NCI-H2029 treated with DMSO at 0.1 percent for 48 hours (cell line): ENCODE measurements at regions not wholly inside any gene's neighbourhood (a gene's known extent, or its start where the extent isn't known, plus 50 kb on each side); places are given as distances from the start of the nearest gene placed in this dataset.

Source experiments
- DNase-seq: peaks from one replicate; lab custom pipeline; 2025; lab: John Stamatoyannopoulos, UW

- no peak for DNase-seq
Measured at GRCh38 chr3:72459588-72459987, 388.7 kb downstream of the SHQ1 start.

GRCh38 chr3:72458375-72458774, 389.9 kb downstream of the SHQ1 start:
- DNase-seq = no peak

DNA sequence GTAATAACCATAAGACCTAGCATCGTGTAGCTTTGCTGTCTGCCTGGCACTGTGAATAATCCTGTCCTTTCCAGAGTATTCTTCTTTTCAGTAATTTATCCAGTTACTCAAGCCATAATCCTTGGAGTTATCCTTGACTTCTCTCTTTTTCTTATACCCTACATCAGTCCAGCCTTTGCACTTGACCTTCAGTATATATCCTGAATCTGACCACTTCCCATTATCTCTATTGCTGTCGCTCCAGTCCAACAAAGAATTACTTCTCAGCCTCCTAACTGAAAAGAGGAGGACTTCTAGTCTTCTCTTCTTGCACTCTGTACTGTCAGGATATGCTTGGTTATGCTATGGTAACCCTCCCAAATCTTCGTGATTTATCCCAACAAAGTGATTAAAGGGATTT, 393.8 kb downstream of the SHQ1 start:
- DNase-seq = no peak

GRCh38 chr3:72453706-72454105, 394.5 kb downstream of the SHQ1 start:
- DNase-seq = no peak

DNA sequence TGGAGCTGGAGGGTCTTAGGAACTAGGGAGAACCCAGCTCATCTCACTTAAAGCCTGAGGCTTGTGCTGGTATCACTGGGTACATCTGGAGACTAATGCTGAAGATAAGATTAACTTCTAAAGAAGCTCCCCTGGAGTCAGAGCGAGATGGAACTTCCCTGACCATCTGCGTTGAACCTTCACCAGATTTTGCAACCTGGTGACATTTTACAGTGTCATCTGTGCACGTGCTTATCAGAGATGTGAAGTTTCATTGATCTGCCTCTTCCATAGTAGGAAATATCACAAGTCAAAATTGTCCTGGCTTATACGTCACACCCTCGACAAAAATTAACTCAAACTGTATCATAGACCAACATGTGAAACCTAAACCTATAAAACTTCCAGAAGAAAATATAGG, 395.5 kb downstream of the SHQ1 start:
- no peak for DNase-seq

DNA sequence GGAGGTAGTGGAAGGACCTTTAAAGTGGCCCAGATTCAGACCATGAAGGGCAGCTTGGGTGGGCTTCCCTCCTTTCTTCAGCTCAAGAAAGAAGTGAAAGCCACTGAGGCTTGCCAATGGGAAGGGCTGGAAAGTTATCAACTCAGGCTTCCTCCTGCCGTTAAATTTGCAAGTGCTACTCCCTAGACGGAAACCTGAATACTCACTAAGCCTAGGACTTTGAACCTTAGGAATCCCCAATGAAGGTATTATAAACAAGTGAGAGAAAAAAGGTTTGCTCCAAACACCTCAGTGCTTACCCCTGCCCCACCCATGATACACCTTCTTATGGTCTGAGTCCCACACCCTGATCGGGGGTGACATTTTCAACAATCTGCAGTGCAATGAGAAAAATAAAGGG, 396.4 kb downstream of the SHQ1 start:
- no peak for DNase-seq

- no peak for DNase-seq
Measured at GRCh38 chr3:72449551-72449950, 398.7 kb downstream of the SHQ1 start.

- DNase-seq = no peak
Measured at GRCh38 chr3:72448858-72449257, 399.4 kb downstream of the SHQ1 start.

DNA sequence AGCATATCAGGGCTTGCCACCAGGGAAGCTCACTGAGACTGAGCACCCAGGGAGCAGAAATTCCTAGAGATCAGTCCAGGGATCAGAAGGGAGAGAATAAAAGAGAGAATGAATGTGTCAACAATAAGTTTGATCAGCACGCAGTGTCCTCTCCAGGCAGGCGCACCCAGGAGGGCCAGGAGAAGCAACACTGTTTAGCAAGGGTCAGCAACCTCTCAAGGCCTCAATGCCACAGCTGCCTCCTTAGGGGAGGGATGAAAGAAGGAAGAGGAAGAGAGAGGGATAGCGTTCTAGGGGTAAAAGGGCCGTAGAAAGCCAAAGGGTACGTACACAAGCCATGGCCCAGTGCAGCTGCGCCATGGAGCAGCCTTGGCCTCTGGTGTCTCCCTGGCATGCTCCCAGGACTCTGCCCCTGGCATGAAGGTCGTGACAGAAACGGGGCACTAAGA, 399.8 kb downstream of the SHQ1 start:
- no peak for DNase-seq

DNA sequence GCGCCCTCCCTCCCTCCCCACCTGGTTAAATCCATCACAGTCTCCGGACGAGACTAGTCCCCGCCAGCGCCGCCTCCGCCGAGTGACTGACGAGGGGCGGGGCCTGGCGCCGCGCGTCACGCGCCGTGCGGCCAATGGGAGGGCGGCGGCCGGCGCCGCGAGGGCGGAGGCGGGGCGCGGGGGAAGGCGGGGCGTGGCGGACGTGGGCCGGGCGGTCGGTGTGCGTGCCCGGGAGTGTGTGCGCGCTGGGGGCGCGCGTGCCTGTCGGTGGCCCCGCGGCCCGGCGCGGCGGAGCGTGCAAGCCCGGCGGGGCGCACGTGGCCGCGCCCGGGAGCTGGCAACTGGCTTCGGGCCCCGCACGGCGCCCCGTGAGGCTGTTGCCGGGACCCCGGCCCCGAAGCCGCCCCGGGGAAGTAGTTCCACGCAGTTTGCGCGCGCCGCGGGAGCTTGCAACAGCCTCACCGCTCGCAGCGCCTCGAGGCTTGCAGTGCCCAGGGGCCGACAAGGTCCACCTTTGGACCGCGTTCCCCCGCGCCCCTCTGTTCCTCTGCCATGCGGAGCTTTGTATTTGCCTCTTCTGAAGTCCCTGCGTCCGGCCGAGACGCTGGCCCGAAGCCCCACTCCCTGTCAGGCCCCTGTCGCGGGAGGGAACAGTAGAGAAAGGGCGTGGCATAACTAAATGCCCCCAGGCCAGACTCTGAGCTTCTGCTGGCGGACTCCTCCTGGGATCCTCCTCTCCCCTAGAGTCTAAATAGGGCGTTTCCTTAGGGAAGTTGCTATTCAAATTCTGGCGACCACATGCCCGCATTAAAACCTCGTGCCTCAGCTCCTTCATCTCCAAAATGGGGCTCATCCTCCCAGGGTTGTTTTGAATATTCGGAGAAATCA, 400.9 kb downstream of the SHQ1 start:
- DNase-seq = no peak

GRCh38 chr3:72446218-72447058, 401.8 kb downstream of the SHQ1 start, which contains the start of gene RYBP:
Gene RYBP (minus strand): TSS chr3:72446621.
- no peak for DNase-seq

- no peak for DNase-seq
Measured at GRCh38 chr3:72445827-72446217, 402.4 kb downstream of the SHQ1 start.

DNA sequence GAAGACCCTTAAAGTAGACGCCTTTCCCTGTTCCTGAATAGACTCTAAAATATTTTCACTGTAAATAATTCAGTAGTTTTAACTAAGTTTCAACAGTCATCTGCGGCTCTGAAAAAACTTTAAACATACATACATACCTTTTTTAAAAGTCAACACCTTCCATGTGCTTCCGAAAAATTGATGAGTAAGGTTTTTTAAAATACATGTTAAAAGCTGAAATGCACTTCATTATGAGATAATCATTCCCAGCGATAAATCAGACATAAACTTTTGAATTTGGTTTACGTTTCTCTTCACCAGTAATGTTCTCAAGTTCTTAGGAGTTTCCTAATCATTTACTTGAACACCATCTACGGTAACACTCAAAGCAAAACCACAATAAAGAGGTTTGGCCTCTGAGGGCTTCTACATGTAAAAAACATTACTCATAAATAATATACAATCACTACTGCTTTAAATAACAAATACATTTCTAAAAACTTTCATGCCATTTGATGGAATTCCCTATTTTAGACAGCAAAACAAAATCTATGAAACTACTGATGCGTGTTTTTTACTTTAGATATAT, 403.5 kb downstream of the SHQ1 start:
- no peak for DNase-seq

DNA sequence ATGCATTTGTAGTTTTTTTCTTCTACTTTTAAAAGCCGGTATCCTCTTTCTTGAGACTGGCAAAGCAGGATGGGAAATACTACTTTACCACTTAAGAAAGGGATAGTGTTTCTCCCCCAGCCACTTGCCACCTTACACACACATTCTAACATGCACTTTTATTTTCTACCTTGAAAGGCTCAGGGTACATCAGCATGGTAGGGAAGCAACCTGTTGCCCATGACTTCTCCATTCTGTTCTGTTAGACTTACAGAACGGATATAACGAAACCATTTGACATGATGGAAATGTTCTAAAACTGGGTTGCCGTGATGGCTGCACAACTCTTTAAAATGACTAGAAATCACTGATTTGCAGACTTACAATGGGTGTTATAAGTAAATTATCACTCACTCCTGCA, 405.5 kb downstream of the SHQ1 start:
- DNase-seq = no peak

DNA sequence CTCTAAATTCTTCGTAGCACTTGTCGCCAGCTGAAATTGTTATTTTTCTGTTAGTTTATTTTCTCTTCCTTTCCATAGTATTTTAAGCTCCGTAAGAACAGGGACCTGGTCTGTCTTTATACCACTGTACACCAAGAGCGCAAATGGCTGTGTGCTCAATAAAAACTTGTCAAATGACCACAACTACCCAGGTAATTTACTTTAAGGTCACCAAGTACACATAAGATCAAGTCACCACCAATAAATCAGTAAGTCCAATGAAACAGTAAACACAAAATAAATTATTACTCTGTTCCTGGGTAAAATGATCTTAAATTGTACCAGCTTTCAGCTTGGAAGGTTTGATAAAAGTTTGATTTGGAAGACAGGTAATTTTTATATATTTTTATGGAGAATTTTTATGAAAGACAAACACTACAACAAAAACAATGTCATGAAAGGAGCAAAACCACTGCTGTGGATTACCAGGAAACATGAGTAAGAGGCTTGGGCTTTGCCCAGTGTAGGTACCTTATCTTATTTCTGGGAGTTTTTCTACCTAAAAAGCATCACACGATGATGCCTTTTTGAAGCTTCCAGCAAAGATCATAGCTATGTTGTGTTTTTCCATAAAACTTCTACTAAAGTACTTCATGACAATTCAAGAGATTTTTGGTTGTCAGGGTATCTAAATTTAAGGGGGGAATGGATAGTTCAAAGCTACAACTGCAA, 406.8 kb downstream of the SHQ1 start:
- no peak for DNase-seq

DNA sequence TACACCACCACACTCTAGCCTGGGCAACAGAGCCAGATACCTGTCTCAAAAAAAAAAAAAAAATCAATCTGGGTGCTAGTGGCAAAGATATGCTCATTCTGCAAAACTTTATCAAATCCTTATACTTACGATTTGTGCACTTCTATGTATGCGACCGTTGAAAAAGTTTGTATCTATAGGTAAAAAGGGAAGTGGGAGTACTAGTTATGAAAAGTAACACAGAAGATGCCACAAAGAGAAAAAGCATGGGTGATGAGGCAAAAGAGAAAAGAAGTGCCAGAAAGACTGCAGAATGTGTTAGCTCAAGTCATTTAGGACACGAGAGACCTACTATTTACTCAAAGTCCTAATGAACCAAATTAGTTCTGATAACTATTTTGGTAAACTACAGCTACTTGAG, 407.8 kb downstream of the SHQ1 start:
- DNase-seq = no peak

- no peak for DNase-seq
Measured at GRCh38 chr3:72439321-72440183, 408.7 kb downstream of the SHQ1 start.

DNA sequence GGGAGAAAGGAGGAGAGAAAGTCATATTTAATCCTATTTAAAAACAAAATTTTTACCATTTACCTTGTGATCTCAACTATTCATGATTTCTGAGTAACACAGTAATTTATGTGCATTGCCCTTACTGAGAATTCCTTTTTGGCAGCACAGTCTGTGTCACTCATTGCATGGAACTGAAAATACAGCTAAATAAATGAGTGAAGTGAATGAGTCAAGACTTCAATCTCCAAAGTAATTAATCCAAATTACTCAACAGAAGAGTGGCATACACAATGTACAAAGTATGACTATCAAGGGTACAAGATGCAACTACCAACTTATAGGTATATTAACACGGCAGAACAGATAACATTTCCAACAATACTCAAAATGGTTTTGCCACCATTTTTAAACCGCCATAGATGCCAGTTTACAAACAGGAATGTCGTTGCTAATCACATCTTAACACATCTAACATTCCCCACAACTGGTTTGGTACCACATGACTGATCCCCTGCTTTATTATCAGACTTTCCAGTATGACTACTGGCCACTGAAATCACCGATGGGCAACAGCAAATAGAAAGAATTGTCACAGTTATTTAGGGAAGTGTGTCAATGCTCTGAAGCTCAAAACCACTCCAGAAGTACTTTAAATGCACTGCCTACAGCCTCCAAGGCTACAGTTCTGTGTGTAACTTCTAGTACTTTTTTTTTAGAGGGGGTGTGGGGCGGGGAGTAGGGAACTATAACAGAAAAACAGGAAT, 410.4 kb downstream of the SHQ1 start:
- no peak for DNase-seq

DNA sequence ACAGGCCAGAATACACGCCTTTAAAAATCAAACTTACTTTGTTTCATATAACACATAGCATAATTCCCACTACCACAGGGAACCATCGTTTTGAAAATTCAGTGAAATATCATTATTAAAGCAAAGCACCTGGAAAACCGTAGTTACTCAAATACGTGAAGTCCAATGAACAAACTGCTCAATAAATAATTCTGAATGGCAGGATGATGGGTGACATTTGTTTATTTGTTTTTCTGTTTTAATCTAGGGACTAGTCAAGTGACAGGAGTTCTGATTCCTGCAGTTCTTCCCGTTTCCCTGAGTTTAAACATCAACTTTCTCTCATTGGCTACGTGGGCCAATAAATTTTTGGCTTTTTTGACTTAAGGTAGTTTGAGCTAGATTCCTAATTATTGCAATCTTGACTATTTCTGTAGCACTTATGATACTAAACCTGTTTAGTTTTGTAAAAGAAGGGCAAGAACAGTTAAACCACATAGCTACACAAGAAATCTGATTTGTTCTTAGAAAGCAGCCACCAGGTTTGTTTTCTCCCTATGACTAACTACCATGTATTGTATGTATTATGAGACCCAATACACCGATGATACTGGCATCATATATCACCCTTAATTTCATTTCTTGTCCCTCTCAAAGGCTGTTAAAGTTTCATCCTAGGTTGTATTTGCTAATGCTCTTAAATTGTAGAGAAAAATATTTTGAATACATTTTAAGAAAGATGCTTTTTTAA, 411.2 kb downstream of the SHQ1 start:
- DNase-seq = no peak

DNA sequence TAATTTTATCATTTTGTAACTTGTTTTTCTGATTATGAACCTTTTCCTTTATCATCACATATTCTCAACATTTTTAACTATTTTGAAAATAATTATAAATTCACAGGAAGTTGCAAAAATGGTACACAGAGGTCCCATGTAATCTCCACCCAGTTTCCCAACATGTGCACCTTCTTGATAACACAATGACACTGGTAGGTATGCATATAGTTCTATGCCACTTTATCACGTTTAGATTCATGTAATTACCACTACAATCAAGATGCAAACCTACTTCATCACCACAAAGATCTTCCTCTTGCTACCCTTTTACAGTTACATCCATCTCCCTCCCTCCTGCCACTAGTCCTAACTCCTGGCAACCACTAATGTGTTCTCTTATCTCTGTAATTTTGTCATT, 413.9 kb downstream of the SHQ1 start:
- no peak for DNase-seq
